Kidney epithelial cell (primary cell): ENCODE measurements at regions not wholly inside any gene's neighbourhood (a gene's known extent, or its start where the extent isn't known, plus 50 kb on each side); places are given as distances from the start of the nearest gene placed in this dataset.

Experiments used
- DNase-seq: peaks from one replicate; pipeline ENCODE4 v3.0.0-alpha.2; 2010; ENCODE audit warnings: low read depth
- H3K27me3 ChIP-seq: 2 replicates; pipeline ENCODE4 v1.6.0; 2011; ENCODE audit warnings: low read length; ENCODE audit not compliant: control insufficient read depth, insufficient read depth
- H3K36me3 ChIP-seq: 2 replicates; pipeline ENCODE4 v1.5.1; 2011; ENCODE audit warnings: low read length; ENCODE audit not compliant: control insufficient read depth, insufficient read depth
- H3K4me3 ChIP-seq: 2 replicates; pipeline ENCODE4 v1.5.1; 2011; ENCODE audit warnings: low read depth, mild to moderate bottlenecking, control low read depth, low read length
- CTCF ChIP-seq: IDR thresholded peaks from 2 replicates; pipeline ENCODE4 v1.5.1; 2011; ENCODE audit warnings: mild to moderate bottlenecking, moderate library complexity, low read length, control low read depth, inconsistent platforms; ENCODE audit not compliant: insufficient read depth, poor library complexity, severe bottlenecking

GRCh38 chr2:33835911-33836310, 236.8 kb upstream of the FAM98A start:
- DNase-seq = no peak
- no peak overlapping the region for H3K4me3 ChIP-seq
- no peaks in the 10 kb centered on the region for H3K27me3 ChIP-seq
- no peaks in the 10 kb centered on the region for H3K36me3 ChIP-seq
- TF ChIP-seq CTCF = no peak

GRCh38 chr2:33822964-33823363, 223.9 kb upstream of the FAM98A start:
- no peak for DNase-seq
- H3K27me3 ChIP-seq = no peaks in the 10 kb centered on the region
- TF ChIP-seq CTCF = no peak
- no peak overlapping the region for H3K4me3 ChIP-seq
- H3K36me3 ChIP-seq = no peaks in the 10 kb centered on the region

- Histone ChIP-seq H3K4me3 (no peak overlapping the region), H3K27me3 (no peaks in the 10 kb centered on the region), H3K36me3 (no peaks in the 10 kb centered on the region)
- no peak for TF ChIP-seq CTCF
- DNase-seq = no peak
Measured at GRCh38 chr2:33812707-33813106, 213.6 kb upstream of the FAM98A start.

- DNase-seq = no peak
- Histone ChIP-seq H3K36me3 (no peaks in the 10 kb centered on the region), H3K27me3 (no peaks in the 10 kb centered on the region), H3K4me3 (no peak overlapping the region)
- TF ChIP-seq CTCF = no peak
Measured at GRCh38 chr2:33810046-33810835, 211.1 kb upstream of the FAM98A start.

GRCh38 chr2:33806041-33806440, 206.9 kb upstream of the FAM98A start:
- Histone ChIP-seq H3K27me3 (no peaks in the 10 kb centered on the region), H3K4me3 (no peak overlapping the region), H3K36me3 (no peaks in the 10 kb centered on the region)
- DNase-seq = no peak
- no peak for TF ChIP-seq CTCF

GRCh38 chr2:33804155-33804554, 205.1 kb upstream of the FAM98A start:
- no peaks in the 10 kb centered on the region for H3K27me3 ChIP-seq
- DNase-seq = no peak
- no peak for TF ChIP-seq CTCF
- no peak overlapping the region for H3K4me3 ChIP-seq
- H3K36me3 ChIP-seq = no peaks in the 10 kb centered on the region
